ENCODE measurements at regions not wholly inside any gene's neighbourhood (a gene's known extent, or its start where the extent isn't known, plus 50 kb on each side); places are given as distances from the start of the nearest gene placed in this dataset.

DNA sequence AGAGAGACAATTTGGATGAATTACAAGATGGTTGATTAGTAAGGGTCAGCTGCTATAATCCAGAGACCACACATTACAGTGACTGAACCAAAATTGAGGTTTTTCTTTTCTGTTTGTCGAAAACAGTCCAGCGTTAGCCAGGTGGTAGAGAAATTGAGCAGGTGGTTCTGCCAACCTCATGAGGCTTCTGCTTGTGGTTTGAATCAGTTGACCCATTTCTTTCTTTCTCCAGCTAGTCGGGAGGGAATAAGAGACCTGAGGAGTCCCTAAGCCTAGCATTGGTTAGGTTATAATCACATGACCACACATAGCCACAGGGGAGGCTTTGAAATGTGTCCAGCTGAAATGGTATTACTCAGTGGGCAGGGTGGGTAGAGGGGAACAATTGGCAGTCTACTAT lies 504.6 kb downstream of the HS3ST4 start:
- H4K20me1 ChIP-seq (ENCODE audit: insufficient read depth, low read length): no peaks in the 10 kb centered on the region
- no peak overlapping the region for H3K4me3 ChIP-seq (ENCODE audit: low read depth, low read length, poor library complexity, severe bottlenecking)
- no peak overlapping the region for H3K4me2 ChIP-seq (ENCODE audit: low read length)
- H3K27me3 ChIP-seq (ENCODE audit: insufficient read depth, low read length): no peaks in the 10 kb centered on the region
- H2AFZ ChIP-seq (ENCODE audit: low read length): no peak overlapping the region
- H3K36me3 ChIP-seq (ENCODE audit: insufficient read depth, low read length): no peaks in the 10 kb centered on the region
- H3K4me1 ChIP-seq (ENCODE audit: insufficient read depth, low read length, severe bottlenecking): no peaks in the 10 kb centered on the region
- no peaks in the 10 kb centered on the region for H3F3A ChIP-seq (ENCODE audit: insufficient read depth, low read length)
- H3K9me3 ChIP-seq (ENCODE audit: low read length): no peaks in the 10 kb centered on the region
- no peaks in the 10 kb centered on the region for H3K79me2 ChIP-seq (ENCODE audit: insufficient read depth, low read length)
- H3K9me2 ChIP-seq (ENCODE audit: low read depth, low read length): no peaks in the 10 kb centered on the region
- H3K9ac ChIP-seq (ENCODE audit: low read length): no peak overlapping the region
- no peak for TF ChIP-seq EZH2 (IDR thresholded peaks at IDR 0.05; ENCODE audit: borderline replicate concordance, low read length)
- TF ChIP-seq, protein P1, sequence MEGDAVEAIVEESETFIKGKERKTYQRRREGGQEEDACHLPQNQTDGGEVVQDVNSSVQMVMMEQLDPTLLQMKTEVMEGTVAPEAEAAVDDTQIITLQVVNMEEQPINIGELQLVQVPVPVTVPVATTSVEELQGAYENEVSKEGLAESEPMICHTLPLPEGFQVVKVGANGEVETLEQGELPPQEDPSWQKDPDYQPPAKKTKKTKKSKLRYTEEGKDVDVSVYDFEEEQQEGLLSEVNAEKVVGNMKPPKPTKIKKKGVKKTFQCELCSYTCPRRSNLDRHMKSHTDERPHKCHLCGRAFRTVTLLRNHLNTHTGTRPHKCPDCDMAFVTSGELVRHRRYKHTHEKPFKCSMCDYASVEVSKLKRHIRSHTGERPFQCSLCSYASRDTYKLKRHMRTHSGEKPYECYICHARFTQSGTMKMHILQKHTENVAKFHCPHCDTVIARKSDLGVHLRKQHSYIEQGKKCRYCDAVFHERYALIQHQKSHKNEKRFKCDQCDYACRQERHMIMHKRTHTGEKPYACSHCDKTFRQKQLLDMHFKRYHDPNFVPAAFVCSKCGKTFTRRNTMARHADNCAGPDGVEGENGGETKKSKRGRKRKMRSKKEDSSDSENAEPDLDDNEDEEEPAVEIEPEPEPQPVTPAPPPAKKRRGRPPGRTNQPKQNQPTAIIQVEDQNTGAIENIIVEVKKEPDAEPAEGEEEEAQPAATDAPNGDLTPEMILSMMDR (IDR thresholded peaks at IDR 0.05; ENCODE audit: low read length): no peak
- H3K27ac ChIP-seq (ENCODE audit: low read depth, low read length, poor library complexity, severe bottlenecking): no peak overlapping the region

DNA sequence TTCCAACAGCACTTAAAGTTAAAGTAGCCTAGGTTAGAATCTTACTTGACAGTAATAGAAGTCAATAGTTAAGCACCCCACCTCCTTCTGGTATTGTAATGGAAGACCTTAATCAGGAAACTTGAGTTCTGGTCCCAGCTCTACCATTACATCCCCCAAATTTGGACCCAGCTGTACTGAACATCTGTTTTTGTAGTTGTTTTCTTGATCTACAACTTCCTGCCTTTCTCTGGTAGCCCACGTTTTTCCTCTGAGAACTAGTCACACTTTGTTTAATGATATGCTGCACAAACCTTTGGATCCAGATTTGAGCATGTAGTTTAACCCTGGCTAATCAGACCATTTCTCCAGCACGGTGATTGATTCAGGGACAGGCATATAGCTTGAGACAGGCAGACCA lies 505.0 kb downstream of the HS3ST4 start:
- H3K4me2 ChIP-seq (ENCODE audit: low read length): no peak overlapping the region
- TF ChIP-seq, protein P1 (IDR thresholded peaks at IDR 0.05; ENCODE audit: low read length): no peak
- H3K27me3 ChIP-seq (ENCODE audit: insufficient read depth, low read length): no peaks in the 10 kb centered on the region
- H3K9ac ChIP-seq (ENCODE audit: low read length): no peak overlapping the region
- H3F3A ChIP-seq (ENCODE audit: insufficient read depth, low read length): no peaks in the 10 kb centered on the region
- H3K27ac ChIP-seq (ENCODE audit: low read depth, low read length, poor library complexity, severe bottlenecking): no peak overlapping the region
- H3K9me2 ChIP-seq (ENCODE audit: low read depth, low read length): no peaks in the 10 kb centered on the region
- H3K4me1 ChIP-seq (ENCODE audit: insufficient read depth, low read length, severe bottlenecking): no peaks in the 10 kb centered on the region
- no peaks in the 10 kb centered on the region for H4K20me1 ChIP-seq (ENCODE audit: insufficient read depth, low read length)
- no peaks in the 10 kb centered on the region for H3K36me3 ChIP-seq (ENCODE audit: insufficient read depth, low read length)
- H3K4me3 ChIP-seq (ENCODE audit: low read depth, low read length, poor library complexity, severe bottlenecking): no peak overlapping the region
- H3K79me2 ChIP-seq (ENCODE audit: insufficient read depth, low read length): no peaks in the 10 kb centered on the region
- H2AFZ ChIP-seq (ENCODE audit: low read length): no peak overlapping the region
- no peaks in the 10 kb centered on the region for H3K9me3 ChIP-seq (ENCODE audit: low read length)

DNA sequence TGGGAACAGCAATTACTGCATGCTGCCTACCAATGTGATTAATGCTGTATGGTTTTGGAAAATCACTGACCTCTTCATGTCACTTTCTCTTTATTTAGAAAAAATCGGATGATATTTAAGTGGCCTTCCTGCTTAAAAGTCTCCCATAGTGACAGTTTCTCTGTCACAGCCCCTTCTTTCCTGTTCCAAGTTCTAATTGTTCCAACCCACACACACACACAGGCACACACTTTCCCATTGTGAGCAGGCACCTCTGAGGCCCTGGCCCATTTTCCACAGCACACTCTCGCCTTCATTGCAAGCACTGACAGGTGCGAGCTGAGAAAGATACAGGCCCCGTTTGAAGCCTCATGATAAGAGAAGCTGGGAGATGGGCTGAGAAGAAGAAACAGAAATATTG lies 505.9 kb downstream of the HS3ST4 start:
- Histone ChIP-seq H3K9me2 (ENCODE audit: low read depth, low read length) (no peaks in the 10 kb centered on the region), H3K4me1 (ENCODE audit: insufficient read depth, low read length, severe bottlenecking) (no peaks in the 10 kb centered on the region), H3K27me3 (ENCODE audit: insufficient read depth, low read length) (no peaks in the 10 kb centered on the region), H3F3A (ENCODE audit: insufficient read depth, low read length) (no peaks in the 10 kb centered on the region), H3K27ac (ENCODE audit: low read depth, low read length, poor library complexity, severe bottlenecking) (no peak overlapping the region), H3K36me3 (ENCODE audit: insufficient read depth, low read length) (no peaks in the 10 kb centered on the region), H3K79me2 (ENCODE audit: insufficient read depth, low read length) (no peaks in the 10 kb centered on the region), H3K9ac (ENCODE audit: low read length) (no peak overlapping the region), H4K20me1 (ENCODE audit: insufficient read depth, low read length) (no peaks in the 10 kb centered on the region), H2AFZ (ENCODE audit: low read length) (no peak overlapping the region), H3K4me2 (ENCODE audit: low read length) (no peak overlapping the region), H3K4me3 (ENCODE audit: low read depth, low read length, poor library complexity, severe bottlenecking) (no peak overlapping the region), H3K9me3 (ENCODE audit: low read length) (no peaks in the 10 kb centered on the region)
- no peak for TF ChIP-seq EZH2 (IDR thresholded peaks at IDR 0.05; ENCODE audit: borderline replicate concordance, low read length)
- TF ChIP-seq, protein P1 (IDR thresholded peaks at IDR 0.05; ENCODE audit: low read length): no peak
